ENCODE measurements at regions not wholly inside any gene's neighbourhood (a gene's known extent, or its start where the extent isn't known, plus 50 kb on each side); places are given as distances from the start of the nearest gene placed in this dataset.

DNA sequence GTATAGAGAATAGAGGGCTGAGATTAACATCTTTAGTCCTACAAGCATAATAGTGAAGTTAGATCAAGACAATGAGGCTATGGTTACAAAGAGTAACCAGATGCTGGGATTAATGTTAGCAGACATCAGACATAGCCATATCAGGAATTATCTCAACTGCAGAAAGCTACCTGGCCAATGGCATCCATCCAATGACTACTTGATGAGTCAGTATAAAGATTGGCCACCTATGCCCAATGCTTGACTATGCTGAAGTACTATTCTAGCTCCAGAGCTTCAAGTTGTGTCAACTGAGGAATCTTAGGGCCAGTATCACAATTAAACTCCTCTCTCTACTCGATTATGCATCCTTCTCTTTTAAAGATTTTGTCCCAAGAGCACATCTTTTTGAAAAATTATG is 541.4 kb downstream of the PRELID2 start:
- POLR2A ChIA-PET = no interaction called here
- CTCF ChIA-PET = no interaction called here

DNA sequence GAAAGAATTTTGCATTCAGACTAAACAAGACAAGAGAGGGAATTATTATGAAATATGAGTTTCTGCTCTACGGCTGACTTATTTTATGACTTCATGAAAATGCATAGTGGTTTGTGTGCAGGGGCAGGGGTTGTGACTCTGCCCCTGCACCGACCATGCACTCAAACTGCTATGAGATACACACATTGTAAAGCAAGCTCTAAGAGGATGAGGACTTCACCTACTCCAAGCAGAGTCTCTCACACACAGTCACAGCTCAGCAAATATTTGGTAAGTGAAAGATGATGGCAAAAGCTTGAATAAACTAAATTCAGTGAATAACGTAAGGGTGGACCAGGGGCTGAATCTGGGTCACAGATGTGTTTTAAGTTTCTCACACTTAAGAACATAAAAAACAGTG is 542.9 kb downstream of the PRELID2 start:
- ChIA-PET POLR2A (no interaction called here), CTCF (no interaction called here)

DNA sequence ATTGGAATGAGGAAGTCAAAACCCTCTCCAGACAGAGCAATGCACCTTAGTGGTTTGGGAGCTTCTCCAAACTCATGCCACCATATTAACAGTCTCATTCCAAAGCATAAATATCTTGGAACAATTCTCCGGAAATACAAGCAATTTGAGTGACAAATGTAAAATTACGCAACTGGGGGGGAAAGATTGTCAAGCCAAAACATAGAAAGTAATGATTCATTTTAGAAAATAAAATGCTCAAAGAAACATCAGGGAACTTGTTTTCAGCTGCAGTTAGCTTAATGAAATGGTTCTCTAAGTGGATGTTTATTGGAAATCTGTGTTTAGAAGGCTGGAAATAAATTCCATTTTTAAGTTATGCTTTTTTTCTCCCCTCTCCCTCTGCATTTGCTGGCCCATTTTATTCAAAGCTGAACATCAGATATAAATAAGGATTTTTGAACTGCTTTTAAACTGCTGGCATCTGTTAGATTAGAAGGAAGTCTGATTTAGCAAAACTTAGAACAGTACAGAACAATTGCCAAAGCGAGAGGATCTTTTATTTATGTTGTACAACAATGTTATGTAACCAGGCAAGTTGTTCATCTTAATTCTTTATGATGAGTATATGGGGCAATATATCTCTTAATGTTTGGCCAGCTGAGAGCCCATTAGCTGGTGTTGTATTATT is 551.9 kb downstream of the PRELID2 start:
- POLR2A ChIA-PET = no interaction called here
- CTCF ChIA-PET = no interaction called here

DNA sequence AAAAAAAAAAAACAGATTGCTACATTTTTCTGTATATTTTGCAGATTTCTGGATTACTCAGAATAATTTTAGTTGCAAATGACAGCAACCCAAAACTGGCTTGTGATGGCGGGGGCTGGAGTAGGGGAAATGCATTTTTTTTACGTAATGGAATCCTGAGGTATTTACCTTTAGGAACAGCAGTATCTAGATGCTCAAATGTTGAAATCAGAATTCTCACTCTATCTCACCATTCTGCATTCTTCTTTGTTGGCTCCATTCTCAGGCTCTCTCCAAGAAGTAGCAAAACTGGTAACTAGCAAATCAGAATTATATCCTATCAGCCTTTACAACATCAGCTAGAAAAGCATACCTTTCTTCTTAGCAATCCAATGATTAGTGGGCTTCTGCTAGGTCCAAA is 554.3 kb downstream of the PRELID2 start:
- ChIA-PET CTCF (no interaction called here), POLR2A (no interaction called here)

DNA sequence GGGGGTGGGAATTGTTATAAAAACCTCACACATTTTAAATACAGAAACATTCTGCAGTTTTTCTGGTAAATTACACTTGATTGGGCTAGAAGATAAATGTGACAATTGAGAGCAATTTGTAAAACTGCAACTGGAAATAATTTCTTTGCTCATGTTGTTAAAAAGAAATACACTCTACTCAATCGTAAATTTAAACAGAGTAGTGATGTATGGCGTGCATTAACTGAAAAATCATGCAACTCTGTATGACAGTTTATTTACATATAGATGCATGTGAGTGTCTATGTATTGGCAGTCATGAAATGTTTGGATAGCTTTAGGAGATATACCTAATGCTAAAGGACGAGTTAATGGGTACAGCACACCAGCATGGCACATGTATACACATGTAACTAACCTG is 554.9 kb downstream of the PRELID2 start:
- CTCF ChIA-PET = no interaction called here
- POLR2A ChIA-PET = no interaction called here

DNA sequence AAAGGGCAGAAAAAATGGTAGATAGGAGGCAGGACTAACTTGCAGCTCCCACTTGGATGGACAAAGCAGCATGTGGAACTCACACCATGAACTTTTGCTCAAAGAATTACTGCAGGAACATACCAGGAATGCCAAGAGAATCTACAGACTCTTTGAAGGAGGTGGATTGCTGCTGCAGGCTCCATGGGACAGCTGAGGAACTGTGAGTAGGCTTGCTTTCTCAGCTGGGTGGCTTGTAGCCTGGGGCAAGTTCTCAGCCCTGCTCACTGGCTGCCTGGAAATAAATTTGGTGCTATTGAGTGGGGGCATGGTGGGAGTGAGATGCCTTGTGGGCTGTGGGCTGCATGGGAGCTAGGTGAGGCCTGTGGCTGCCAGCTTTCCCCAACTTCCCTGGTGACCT is 574.5 kb downstream of the PRELID2 start:
- CTCF ChIA-PET = no interaction called here
- POLR2A ChIA-PET = no interaction called here

DNA sequence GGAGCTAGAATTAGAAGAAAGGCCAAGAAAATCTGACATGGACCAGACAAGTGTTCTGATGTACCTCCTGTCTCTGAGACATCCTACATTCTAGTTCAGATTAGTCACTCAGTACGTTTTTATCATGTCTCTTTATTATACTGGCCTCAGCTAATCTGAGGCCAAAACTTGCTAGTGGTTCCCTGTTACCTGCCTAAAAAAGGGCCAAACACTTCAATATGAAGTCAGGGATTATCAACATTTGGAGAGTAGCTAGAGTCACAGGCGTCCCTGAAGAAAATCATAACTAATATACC is 587.4 kb downstream of the PRELID2 start:
- POLR2A ChIA-PET = no interaction called here
- CTCF ChIA-PET = no interaction called here

DNA sequence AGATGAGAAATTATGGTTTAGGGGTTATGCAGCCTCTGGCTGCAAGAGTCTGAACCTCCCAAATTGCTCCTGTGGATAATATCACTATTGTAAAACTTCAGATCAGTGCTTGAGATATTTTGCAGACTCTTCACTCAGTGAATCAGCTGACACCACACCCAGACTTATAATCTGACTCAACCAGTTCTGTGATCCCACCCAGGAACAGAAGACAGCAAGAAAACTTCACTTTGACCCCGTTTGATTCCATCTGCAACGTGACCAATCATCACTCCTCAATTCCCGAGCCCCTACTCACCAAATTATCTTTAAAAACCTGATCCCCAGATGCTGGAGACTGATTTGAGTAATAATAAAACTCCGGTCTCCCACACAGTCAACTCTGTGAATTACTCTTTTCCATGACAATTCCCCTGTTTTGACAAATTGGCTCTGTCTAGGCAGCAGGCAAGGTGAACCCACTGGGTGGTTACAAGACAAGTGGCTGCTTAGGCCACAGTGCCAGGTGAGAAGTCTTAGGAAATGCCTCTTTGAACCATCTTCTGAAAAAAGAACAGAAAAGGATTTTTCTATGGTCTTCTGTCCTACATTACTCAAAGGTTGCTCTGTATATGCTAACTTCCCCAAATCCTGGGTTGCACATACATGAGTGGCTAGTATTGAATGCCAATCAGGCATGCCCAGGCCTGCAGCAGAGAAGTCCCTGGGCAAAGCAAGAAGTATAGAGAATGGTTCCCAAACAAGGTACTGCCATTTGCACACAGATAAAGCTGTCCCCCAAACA is 588.0 kb downstream of the PRELID2 start:
- ChIA-PET CTCF (no interaction called here), POLR2A (no interaction called here)

DNA sequence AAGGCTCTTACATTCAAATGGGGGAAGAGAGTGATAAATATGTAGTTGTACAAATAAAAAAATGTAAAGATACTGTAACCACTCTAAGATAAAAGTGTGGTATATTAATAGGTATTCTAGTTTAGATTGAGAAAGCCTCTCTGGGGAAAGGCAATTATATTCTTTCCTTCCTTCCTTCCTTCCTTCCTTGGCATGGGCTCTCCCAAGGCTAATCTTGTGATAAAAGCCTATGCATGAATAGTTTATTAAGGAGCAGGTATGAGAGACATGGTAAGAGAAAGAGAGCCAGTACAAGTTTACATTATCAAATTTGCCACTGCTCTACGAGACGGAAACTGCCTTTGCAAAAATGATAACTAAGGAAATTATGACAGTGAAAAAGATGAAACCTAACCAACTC is 588.8 kb downstream of the PRELID2 start:
- CTCF ChIA-PET = no interaction called here

DNA sequence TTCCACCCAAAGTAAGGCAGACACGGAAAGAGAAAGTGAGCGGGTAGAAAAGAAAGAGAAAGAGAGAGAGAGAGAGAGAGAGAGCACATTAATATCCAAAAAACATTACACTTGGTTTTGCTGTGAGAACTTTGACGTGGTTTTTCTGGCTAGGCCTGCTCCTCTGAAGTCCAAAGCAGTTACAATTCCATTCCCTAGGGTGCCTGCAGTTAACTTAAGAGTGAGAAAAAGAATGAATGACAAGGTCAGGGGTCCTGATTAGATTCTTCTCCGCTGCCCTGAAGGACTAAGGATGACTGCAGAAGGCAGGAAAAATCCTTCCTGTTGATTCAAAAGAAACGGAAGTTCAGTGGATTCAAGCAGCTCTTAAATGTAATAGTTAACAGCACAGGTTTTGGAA is 589.8 kb downstream of the PRELID2 start:
- ChIA-PET POLR2A (no interaction called here), CTCF (no interaction called here)

More for the DNA sequence above, 588.8 kb downstream of the PRELID2 start:
- POLR2A ChIA-PET = no interaction called here

DNA sequence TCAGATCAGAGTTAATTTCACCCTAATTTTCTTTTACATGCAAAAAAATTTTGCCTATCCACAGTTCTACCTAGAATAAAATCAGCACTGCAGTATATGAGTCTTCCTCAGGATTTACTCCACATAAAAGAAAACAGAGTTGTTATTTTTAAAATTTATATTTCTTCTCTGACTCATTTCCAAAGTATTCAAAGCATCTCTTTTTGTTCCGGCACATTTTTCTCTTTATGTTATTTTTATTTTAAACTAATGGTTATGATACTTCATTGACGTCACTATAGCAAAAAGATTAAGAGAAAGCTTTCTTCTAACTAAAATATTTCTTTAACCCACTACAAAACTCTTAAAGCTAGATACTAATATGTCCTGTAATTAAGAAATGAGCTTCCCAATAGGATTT is 590.4 kb downstream of the PRELID2 start:
- ChIA-PET CTCF (no interaction called here), POLR2A (no interaction called here)

DNA sequence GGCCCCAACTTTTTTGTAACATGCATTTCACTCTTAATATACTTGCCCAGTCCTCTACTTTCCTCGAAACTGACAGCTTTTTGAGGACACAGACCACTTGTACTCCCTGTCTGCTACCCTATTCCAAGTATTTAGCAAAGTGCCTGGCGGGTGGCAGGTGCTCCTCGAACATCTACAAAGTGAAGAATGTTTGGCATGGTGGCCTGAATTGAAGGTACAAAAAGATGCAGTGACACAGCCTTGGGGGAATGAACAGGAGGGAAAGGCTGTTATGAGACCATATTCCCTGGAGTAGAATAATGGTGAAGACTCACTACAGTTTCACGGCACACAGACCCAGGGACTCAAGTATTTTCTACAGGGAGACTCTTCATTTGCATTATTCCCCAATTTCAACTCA is 590.9 kb downstream of the PRELID2 start:
- ChIA-PET CTCF (no interaction called here), POLR2A (no interaction called here)

DNA sequence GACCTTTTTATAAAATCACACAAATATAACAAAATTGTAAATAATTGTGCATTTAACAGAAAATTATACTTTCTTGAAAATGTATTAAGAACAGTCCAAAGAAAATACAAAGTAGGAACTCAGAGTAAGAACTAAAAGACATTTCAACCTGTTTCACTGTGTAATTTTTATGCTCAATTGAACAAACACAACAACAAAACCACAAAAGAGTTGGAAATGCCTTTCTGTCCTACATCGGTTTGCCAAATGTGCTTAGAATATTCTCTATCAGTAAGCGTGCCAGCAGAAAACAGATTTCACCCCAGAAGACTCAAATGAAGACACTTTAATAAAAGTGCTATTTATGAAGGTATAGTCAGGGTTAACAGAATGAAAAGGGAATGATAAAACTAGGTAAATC is 592.1 kb downstream of the PRELID2 start:
- ChIA-PET POLR2A (no interaction called here), CTCF (no interaction called here)

DNA sequence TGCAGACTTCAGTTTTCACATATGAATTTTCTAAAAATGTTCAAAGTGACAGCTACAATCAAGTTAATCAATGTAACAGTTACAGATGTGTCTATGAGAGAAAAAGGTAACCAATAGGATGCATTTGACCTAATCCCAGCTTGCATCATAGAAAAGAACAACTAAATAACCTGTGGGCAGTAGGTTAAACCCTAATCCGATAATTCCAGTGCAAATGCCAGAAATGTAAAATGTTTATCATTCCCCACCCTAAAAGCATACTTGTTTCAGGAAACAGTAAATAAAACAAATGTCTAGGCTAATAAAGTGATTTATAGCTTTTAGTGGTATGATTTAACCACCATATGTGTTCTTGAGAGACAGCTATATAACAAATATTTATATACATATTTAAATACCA is 592.6 kb downstream of the PRELID2 start:
- CTCF ChIA-PET = no interaction called here
- POLR2A ChIA-PET = no interaction called here

DNA sequence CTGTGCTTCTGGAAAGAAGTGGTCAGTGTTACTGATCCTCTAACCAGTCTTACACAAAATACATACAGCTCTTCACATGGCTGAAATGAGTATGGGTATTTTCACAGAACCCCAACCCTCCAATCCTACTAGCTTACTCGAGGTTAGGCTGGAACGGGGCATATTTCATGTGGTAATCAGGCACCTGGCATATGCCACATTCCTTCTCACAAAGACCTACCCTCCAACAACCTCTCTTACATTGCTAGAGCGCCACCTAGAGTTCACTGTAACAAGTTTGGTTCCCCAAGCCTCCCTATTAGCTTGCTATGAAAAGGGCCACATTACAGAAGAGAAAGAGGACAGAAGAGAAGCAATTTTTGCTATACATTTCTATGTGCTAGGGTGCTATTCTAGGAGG is 597.3 kb downstream of the PRELID2 start:
- ChIA-PET POLR2A (no interaction called here), CTCF (no interaction called here)

DNA sequence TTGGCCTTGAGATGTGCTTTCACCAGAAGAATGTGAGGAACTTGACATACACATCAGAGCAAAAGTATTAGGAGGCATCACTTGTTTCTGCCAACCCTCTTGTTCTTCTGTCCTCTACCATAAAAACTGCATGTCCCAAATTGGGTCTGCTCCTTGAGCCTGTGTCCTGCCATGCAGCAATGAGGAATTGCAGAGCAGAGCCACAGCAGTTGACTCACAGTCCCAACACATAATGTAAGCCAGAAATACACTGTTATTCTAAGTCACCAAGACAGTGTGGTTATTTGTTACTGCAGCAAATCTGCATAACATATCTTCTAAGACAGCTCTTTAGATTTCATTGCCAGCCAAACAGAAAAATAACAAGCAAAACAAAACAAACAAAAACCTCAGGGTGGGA is 598.2 kb downstream of the PRELID2 start:
- ChIA-PET CTCF (no interaction called here), POLR2A (no interaction called here)

DNA sequence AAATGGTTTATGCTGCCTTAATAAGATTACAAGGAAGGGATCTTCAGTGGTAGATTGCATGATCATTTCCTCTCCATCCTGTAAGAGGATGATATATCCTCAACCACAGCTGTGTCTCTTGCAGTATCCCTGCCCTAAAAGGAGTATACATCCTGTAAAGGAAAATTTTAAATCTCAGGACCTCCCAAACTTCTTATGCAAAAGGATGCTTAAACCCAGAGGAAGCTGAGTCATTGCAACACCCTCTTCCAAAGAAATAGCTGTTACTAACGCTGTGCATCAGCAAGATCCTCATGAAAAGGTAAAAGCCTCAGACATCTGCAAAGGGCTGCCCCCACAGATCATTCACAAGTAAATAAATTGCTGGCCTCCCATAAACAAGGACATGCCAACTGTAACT is 599.0 kb downstream of the PRELID2 start:
- CTCF ChIA-PET = no interaction called here
- POLR2A ChIA-PET = no interaction called here

DNA sequence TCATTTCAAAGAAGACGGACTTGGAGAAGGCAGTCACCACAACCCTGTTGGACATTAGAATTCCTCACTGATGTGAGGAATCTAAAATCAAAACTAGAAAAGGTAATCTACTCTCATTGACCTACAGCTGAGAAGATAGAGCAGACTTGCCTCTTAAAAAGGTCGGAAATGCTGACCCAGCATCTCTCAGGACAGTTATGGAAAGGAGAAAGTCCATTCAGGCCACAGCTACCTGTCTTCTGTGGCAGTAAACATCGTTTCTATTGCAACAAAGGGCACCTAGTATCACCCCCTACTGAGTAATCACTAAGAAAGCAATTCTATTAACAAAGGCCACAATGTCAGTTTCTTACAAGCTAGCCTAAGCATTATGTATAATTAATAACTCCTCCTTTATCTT is 601.7 kb downstream of the PRELID2 start:
- ChIA-PET POLR2A (no interaction called here), CTCF (no interaction called here)

DNA sequence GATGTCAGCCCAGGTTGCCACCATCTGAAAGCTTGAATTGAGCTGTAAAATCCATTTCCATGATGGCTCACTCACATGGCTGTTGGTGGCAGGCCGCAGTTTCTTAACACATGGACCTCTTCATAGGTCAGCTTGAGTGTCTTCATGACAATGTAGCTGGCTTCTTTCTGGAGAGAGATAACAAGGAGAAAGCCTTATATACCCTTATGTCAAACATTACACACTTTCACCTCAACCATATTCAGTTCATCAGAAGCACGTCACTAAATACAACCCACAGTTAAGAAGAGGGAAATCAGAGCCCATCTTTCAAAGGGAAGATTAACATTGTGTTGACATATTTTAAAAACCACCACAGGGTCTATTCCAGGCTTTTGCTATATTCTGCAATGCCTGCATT is 604.4 kb downstream of the PRELID2 start:
- POLR2A ChIA-PET = no interaction called here
- CTCF ChIA-PET = no interaction called here

DNA sequence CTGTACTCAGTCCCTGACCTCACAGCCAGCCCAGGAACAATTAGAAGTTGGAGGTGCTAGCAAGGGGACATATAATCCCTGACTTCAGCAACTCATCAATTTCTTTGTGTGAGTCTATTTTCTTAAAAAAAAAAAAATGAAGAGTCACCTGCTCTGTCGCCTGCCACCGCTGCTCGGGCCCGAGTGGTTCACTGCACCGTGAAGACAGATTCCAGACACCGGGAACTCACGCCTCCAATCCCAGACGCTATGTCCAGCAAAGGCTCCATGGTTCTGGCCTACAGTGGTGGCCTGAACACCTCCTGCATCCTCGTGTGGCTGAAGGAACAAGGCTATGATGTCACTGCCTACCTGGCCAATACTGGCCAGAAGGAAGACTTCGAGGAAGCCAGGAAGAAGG is 606.6 kb downstream of the PRELID2 start:
- ChIA-PET POLR2A (no interaction called here), CTCF (no interaction called here)

DNA sequence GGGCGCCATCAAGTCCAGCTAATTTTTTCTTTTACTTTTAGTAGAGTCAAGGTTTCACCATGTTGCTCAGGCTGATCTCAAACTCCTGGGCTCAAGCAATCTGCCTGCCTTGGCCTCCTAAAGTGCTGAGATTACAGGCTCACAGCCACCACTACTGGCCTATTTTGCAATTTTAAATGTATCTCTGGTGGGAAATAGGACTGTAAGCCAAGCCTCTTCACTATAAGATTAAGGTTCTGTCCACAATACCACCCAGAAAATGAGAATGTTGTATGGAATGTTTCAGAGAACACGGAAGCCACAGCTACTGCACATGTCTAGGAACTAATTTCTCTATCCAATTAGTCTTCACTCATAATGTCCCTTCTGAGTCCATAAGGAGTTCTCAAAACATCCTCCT is 607.3 kb downstream of the PRELID2 start:
- POLR2A ChIA-PET = no interaction called here
- CTCF ChIA-PET = no interaction called here

DNA sequence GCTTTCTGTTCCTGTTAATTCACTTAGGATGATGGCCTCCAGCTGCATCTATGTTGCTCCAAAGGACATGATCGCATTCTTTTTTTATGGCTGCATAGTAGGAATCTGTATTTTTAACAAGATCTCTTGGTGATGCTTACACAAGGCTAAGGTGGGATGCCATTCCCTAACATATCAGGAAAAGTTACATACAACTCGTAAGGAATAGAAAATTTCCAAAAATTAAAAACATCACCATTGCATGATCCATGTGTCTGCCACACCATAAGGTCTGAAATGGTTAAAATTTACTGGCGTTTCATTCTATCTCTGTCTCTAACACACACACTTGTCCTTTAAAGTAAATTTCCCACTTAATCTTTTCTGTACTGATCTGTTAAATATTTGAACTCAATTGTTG is 608.4 kb downstream of the PRELID2 start:
- ChIA-PET POLR2A (no interaction called here), CTCF (no interaction called here)

DNA sequence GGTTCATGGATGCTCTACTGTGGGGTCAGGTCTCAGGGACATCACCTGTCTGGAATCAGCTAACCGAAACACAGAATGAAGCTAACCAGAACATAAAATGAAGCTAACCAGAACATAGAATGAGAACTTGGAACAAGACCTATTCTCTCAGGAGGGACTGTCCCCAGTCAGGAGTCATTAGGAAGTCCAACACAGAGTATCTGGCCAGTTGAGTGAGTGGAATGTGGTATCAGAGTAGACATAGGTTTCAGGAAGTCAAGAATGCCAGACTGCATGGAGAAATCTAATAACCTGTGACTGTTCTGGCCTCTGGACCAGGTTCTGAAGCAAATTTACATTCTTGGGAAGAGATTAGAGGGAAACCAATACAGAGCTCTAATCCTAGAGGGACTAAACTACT is 609.6 kb downstream of the PRELID2 start:
- ChIA-PET POLR2A (no interaction called here), CTCF (no interaction called here)

Data from activated CD8-positive, alpha-beta memory T cell treated with anti-CD3 and anti-CD28 coated beads for 36 hours (primary cell).